HG02642 (cell line): ENCODE measurements at regions not wholly inside any gene's neighbourhood (a gene's known extent, or its start where the extent isn't known, plus 50 kb on each side); places are given as distances from the start of the nearest gene placed in this dataset.

Source experiments
- ATAC-seq: cut with Tn5 transposase; IDR thresholded peaks from one replicate; pipeline ENCODE4 v1.9.1; 2021; ENCODE audit warnings: mild to moderate bottlenecking; ENCODE audit not compliant: unreplicated experiment, poor library complexity

DNA sequence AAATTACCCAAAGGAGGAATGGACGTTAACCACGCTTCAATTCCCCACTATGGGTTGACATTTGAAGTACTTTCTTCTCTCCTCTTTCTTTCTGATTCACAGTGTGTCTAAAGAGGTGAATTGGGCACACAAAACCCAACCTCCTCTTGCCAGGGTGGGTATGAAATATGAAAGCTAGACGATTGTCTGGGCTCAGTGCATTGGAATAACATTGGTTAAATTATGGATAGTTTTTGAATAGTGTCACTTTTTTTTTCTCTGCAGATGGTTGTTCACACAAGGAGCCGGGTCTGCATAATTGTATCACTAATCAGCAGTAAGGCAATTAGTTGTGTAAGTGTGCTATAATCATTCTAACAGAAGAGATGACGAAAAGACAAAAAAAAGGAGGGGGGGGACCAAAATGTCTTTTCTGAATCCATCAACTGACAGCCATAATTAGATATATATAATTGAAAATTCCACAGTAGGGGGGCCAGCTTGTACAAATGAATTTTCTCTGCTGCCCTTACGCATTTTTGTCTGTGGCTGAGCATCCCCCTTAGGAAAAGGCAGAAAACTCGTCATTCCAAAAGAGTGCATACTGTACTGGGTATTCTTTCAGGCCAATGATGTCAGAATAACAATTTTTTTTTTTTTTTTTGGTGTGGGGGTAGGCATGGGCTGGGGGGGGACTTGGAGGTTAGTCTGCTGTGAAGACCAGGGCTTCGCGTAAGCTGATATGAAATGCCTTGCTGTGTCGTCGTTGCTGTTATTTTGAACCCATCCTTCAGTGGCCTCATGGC is 307.5 kb upstream of the SALL1 start:
- ATAC-seq: no peak

DNA sequence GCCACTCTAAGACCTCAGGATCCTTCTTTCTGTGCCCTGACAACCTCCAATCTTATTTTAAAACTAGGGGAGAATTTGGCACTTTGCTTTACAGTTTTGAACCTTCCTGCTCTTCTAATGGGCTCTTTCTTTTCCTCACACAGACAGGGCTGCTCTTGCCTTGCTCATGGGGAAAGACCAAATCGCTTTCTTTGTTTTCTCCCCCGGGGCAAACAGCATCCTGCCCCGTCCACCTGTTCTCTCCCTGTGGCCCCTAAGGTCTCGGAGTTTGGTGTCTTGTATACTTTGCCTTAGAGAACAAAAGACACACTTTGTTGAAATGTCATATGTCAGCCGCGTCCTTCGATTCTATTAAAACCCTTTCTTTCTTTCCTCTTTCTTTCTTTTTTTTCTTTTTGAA is 306.7 kb upstream of the SALL1 start:
- ATAC-seq: no peak

DNA sequence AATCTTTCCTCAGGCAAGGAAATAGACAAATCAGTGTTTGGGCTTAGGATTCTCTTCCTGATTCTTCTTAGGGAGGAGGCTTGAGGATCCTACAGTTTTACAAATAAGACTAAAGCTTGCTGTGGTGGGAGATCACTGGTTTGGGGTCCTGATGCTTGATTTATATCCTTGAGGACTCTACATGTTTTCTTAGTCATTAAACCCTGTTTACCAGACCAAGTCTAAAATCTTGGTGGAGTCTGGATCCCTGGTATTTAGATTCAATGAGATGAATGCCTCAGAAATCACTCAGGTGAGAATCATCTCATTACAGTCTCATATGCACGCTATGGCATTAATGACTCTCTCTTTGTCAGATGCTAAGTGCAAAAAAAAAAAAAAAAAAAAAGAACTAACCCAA is 304.3 kb upstream of the SALL1 start:
- no peak for ATAC-seq

DNA sequence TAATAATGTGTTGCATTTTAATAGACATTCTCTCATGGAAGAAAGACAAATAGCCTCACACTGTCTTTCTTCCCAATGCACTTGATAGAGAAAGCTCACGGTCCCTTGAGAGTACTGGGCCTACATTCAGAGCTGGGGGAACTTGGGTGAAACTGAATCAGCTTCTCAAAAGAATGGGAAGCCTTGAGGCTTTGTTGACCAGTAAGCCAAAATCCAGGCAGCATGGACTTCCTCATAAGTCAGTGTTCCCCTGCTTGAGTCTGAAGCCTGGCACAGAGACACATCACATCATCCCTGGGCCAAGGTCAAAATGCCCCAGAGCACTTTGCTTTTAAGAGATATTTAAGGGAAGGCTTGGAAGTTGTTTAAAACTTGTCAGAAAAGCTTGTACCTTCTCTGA is 302.2 kb upstream of the SALL1 start:
- ATAC-seq: no peak

DNA sequence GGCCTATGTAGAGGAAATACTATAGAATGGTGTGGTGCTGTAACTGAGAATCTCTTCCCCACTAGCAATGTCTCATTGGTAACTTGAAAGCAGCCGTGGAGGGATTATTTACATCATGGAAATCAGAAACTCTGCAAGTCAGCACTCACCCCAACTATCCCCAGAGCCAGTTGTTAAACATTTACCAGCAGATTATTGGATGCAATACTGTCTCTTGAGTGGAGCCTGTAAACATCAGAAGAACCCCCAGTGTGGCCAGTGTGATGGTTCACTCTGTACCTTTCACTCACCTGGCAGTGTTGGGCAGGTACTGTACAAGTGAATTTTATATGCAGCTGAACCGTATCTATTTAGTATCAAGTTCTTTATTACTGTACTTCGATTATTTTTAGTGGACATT is 299.8 kb upstream of the SALL1 start:
- ATAC-seq: no peak

DNA sequence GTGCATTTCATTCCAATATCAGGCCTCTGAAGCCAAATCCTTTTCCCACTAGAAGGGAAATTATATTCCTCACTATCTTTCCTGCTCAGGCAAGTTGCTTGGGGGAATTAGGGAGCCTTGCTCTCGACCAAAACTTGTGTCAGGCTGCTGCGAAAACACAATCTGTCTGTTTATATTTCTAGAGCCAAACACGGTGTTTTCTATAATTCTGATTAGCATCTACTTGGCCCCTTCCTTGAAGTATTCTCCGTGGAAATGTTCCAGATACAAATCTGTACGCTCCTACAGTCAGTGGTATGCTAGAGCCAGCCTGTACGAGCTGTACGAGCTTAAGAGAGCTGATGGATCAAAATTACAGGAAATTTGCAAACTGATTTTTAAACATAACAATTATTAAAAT is 299.3 kb upstream of the SALL1 start:
- no peak for ATAC-seq

DNA sequence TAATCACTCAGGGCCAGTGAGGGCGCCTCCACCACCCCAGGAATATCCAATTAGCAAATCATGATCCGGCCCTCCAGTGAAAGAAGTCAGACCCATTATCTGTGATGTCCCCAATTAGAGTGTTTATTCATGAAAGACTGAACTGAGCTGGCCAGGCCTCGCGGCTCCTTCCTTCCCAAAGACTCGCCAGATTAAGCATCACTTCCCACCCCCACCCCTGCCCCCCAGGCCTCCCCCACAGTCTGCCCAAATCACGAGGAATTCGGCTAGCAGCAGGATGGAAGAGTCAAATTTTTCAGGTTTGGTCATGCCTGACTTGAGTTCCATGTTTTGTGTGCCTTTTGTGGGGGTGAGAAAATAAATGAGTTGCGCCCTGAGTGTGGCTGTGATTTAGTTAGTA is 298.4 kb upstream of the SALL1 start:
- ATAC-seq: no peak

DNA sequence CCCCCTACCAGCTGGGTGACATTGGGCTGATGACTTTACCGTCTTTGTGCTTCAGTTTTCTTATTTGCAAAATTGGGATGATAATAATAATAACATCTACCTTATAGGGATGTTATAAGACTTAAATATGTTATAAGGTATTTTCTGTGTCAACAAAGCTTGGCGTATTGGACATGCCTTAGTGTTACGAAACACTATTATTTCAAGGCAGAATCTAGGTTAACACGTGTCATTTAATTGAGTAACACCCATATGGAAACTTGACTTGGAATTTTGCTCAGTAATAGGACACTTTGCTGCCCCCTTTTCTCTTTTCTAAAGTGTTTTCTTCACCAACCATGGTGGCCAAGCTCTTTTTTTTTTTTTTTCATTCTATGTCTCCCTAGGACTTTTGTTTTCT is 294.2 kb upstream of the SALL1 start:
- ATAC-seq: no peak

DNA sequence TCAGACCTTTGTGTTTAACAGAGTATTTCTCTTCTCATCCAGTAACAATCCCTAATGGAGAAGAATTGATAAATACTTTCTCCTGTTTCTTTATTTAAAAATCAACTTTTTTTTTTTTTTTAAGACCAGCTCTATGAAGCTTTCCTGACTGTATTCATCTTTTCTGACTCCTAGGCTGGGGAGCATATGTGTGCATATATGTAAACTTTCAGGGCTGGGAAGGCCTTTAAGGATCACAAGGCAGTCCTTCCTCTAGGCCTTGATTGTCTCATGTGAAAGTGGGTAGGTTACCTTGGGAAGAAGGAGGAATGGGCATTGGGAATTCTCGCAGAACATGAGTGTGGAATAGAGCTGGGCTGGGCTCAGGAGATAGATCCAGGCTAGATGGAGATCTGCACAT is 292.9 kb upstream of the SALL1 start:
- ATAC-seq: no peak

DNA sequence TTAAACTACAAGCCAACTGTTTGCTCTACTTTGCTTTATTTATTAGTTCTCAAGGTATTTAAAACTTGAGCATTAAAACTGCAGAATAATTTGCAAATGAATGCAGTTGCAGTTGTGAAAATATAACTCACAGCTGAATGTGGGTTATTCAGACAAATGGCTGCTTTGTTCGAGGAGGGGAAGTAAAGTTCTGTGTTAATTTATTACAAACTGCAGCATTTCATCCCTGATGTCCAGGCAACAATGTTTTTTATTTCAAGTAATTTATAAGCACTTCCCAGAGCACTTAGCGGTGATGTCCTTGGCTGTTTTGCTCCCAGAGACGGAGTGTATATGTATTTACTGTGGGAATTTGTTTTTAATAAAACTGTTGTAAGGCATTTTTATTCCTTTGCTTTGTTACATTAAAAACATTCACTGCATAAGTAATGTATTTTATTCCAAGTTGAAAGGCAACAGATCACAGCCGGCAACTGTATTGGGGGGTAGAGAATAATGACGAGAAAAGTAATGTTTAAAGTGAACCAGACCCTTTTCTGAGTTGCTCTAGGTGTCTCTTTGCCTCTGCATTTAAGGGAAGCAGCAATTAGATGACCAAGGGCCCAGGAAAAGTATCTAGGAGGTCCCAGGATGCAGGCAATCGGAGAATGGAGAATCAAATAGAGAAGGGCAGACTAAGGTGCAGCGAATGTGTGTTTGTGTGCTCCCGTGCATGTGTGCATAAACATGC is 291.2 kb upstream of the SALL1 start:
- ATAC-seq: no peak

DNA sequence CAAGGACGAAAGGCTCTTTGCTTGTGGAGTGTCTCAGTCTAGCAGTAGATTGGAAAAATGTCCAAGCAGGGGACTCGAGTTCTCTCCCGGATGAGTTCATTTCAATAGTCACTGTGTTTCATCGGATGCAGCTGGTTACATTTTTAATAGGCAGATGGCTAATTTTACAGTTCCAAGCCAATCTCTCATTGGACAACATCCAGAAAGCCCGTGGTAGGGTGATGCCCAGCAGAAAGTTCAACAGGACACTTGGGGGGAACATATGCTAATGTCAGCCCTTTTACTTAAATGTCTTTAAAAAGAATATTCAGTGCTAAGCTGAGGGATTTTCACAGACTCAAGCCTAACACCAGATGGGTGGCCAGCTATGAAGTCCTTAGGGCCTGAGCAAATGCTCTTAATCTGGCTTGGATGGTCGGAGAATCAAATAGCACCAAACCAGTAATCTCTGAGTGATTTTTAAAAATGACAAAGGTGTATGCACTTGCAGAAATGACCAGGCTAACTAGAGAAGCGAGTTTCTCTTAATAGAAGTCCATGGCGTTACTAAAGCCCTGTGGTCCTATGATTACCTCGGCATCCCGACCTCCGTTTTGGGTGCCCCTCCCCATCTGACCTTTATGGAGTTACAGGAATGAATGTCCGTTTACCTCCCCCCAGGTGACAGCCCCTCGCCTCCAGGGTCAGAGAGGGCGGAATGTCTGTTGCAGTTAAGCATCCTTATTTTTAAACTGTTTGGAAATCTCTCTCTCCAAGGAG is 289.2 kb upstream of the SALL1 start:
- no peak for ATAC-seq

DNA sequence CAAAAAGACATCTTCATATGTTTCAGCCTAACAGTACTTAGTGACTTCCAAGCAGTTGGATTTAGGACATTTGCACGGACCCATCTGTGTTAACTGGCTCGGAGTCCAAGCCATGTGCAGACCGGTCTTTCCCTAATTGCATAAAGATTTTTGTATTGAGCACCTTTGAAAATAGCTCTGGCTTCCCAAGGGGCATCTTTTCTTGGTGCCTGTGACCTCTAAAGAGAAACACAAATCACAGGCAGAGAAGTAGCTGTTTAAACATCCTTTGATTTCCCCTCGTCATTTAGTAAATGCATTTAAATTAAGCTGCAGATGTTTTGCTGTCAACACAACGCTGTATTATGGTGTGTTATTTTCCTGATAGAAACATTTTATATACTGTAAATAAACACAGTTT is 288.2 kb upstream of the SALL1 start:
- no peak for ATAC-seq

DNA sequence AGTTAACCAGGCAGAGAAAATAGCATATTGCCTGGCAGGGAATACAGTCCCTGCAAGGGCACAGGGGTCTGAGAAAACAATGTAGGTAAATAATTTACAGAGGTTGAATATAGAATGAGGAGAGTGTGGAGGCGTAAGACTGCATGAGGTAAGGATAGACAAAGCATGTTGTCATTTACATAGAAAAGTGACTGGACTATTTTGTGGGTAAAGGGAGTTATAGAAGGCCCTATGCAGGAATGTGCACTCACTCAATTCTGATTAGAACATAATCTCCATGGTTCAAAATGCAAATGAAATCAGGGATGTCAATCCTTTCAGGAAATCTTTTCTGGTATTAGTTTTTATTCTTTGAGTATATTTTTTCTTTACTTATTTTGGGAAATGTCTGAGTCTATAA is 285.7 kb upstream of the SALL1 start:
- no peak for ATAC-seq

DNA sequence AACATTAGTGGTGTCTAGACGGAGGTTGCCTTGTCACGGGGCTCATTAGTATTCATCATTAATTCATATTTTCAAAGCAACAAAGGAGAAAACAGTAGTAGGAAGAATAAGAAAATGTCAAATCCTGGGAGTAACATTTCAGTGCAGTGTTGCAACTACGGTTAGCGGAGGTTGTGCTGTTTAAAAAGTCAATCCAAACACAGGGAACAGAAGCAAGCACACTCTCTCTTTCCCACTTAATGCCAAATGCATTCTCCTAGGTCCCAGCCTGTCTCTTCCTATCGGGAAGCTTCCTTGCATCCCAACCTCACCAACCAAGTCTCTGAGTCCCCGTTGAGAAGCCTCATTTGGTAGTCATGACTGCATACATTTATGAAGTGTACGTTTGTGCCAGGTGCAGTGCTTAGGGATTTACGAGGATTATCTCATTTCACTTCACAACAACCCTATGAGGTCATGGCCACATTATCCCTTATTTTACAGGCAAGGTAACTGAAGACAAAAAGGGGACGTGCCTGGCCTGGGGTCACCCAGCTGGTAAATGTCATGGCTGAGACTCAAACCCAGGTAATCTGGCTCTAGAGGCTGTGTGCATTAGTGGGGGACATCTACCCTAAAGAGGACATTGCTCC is 283.6 kb upstream of the SALL1 start:
- ATAC-seq: no peak

DNA sequence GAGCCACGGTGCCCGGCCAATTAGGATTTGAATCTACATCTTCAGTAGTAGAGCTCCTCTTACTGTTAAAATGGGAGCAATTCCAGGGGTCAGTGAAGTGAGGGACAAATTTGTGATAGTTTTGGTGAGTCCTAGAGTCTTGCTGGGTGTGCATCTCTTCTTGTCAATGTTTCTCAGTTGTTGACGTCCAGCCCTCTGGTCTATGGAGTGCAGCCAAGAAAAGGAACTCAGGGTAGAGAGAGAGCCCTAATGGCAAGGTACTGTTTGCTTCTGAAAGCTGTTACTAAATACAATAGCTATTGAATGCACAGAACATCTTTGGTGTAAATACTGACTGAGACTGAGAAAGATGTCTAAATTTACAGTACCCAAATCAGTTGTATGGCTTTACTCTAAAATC is 282.5 kb upstream of the SALL1 start:
- ATAC-seq: no peak

DNA sequence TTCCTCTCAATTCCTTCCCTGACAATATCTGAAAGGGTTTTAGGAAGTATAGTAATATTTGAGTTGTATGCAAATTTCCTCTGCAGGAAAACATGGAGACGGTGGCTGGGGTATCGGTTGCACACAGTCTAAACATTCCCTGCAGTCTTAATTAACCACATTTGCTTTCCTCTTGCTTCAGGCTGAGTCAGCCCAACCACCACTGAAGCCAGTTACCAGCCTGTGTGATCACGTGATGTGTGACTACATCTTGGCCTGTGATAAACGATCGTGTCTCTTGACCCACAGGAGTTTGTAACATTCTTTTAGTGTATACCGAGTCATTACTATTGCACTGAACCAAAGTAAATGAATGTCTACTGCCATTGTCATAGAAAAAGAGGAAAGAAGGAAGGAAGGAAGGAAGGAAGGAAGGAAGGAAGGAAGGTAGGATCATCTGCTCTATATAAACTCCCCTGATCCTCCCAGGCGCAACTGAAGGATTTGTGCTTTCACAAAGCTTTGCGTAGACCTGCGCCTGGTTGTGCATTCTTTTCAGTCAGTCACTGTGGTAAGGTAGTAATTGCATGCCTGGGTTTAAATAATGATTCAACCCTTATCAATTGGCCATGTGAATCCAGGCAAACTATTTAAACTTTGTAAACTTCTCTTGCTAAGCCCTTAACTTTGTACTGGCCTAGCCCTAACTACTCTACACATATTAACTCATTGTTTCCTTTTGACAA is 280.6 kb upstream of the SALL1 start:
- no peak for ATAC-seq

DNA sequence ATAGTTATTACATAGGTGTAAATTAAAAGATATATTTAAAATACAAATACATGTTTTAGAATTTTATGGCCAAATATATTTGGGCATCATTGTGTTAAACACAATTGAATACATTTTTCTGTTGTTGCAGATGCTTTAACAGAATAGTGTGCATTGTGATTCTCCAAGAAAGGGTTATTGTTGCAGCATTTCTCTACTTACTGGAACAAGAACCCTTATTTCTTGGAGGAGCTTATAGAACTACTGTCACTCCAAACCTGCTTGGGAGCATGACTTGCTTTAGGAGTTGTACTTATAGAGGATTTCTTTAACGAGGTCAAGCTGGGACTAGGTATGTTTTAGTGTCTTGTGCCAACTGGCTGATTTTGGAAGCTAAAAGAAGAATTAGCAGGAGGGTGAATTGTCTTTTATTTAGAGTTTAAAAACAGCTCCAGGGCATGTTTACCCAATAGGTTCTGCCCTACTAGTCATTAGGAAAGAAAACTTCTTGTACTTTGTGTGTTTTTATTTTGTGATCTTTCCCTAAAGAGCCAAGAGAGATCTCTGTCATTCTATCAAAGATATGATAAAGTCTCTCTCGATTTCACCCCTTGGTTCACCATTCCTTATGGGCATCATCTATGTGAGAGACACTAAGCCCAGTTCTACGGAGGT is 279.8 kb upstream of the SALL1 start:
- no peak for ATAC-seq

DNA sequence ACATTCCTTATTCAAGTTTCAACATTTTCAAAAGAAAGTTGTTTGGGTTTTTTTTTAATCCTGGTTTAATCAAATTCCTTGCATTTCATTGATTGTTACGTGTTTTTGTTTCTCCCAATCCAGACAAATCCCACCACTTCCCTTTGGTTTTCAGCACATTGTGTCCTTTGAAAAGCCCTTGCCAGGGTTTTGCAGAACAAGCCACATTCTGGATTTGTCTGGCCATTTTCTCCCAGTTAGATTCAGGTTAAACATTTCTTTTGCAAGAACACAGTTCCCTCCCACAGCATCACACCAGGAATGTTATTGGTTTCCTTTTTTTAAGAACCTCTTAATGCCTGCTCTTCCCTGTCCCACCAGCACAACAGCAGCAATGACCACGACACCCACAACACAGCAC is 278.0 kb upstream of the SALL1 start:
- ATAC-seq: no peak

DNA sequence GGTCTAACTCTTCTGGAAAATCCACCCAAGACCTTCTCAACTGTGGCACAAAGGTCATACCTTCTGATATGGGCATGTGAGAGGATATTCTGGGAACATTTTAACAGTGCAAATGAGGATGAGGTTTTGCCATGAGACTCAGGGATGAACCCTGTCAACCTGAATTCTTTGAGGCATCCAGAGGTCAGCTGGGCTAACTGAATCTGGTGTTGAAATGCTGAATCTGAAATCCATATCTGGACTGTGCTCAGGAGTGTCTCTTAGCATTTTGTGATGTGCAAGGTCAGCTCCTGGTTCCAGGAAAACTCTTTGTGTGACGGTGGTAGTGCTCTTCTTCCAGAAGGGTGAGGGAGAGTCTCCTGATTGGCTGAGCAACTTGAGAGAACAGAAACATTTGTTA is 276.0 kb upstream of the SALL1 start:
- no peak for ATAC-seq

DNA sequence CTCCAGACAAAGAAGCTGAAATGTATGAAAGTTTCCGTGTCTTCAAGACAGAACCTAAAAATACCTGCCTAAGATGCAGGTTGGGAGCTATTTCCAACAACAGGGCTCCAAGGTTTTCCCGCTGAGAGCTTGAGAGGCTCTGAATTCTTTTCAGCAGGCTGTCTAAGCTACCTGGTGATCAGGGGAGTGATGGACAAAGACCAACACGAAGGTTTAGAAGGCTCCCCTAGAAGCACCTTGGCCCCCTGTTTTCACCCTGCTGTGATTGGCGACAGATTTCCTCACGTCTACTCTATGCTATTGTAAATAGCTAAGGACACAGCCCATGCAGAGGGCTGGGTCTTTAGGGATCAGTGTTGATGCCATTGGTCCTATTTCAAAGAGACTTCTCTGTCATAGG is 275.2 kb upstream of the SALL1 start:
- no peak for ATAC-seq
